Heart right ventricle (tissue), 16 donors: ENCODE measurements at regions not wholly inside any gene's neighbourhood (a gene's known extent, or its start where the extent isn't known, plus 50 kb on each side); places are given as distances from the start of the nearest gene placed in this dataset.

Experiments
- ATAC-seq, 8 donors: fragments of 200-7000 bp; cut with Tn5 transposase; one replicate each; pipeline ENCODE4 v1.9.1; 2020; ENCODE audit warnings: mild to moderate bottlenecking in 8 of 8, moderate library complexity in 8 of 8, moderate number of reproducible peaks in 1 of 8
- DNase-seq, 2 donors: peaks; one replicate each; pipeline ENCODE4 v3.0.0-alpha.2; 2020
- H3K27ac ChIP-seq, 10 donors: fragments of 200-600 bp; sonication (generic) in 2 of 10; one replicate each; pipeline versions ENCODE4 v1.5.0 to v1.8.0; 2020 to 2022; ENCODE audit warnings: mild to moderate bottlenecking in 3 of 10
- H3K27me3 ChIP-seq, 7 donors: fragments of 200-600 bp; one replicate each; pipeline ENCODE4 v1.8.0; 2021 to 2022; ENCODE audit warnings: mild to moderate bottlenecking in 2 of 7
- H3K36me3 ChIP-seq, 9 donors: fragments of 200-600 bp; sonication (generic) in 1 of 9; one replicate each; pipeline versions ENCODE4 v1.5.0 to v1.8.0; 2020 to 2022; ENCODE audit warnings: mild to moderate bottlenecking in 2 of 9
- H3K4me1 ChIP-seq, 9 donors: fragments of 200-600 bp; sonication (generic) in 1 of 9; one replicate each; pipeline versions ENCODE4 v1.5.0 to v1.8.0; 2020 to 2022; ENCODE audit warnings: mild to moderate bottlenecking in 4 of 9
- H3K4me3 ChIP-seq, 10 donors: fragments of 200-600 bp; sonication (generic) in 2 of 10; one replicate each; pipeline versions ENCODE4 v1.5.0 to v1.8.0; 2020 to 2022; ENCODE audit warnings: mild to moderate bottlenecking in 7 of 10, moderate library complexity in 2 of 10
- H3K9me3 ChIP-seq, 11 donors: fragments of 200-600 bp in 10 of 11; sonication (generic) in 2 of 11; one replicate each; pipeline versions ENCODE4 v1.5.0 to v1.8.0; 2013 to 2022; ENCODE audit warnings: mild to moderate bottlenecking in 2 of 11, control low read depth in 1 of 11, moderate library complexity in 1 of 11
- WGBS, 2 donors: extraction: QIAGEN DNeasy Blood & Tissue Kit; methylation state at CpG; one replicate each; pipeline ENCODE4 v1.1.7; 2013; ENCODE audit warnings: inconsistent platforms in 1 of 2; 5-methylcytosine and 5-hydroxymethylcytosine counted together
- intact Hi-C, 10 donors: fragments of 100-400 bp; cut with DNase I; formaldehyde crosslinking; loops; one replicate each; pipeline versions ENCODE4 v1.11.1 to v1.14.2; 2022
- TF ChIP-seq, protein P1 (sequence below), 9 donors: fragments of 200-600 bp; sonication (generic) in 2 of 9; IDR thresholded peaks; one replicate each; pipeline versions ENCODE4 v1.5.0 to v1.8.0; 2021 to 2022; ENCODE audit warnings: antibody characterized with exemption in 9 of 9, mild to moderate bottlenecking in 5 of 9, moderate library complexity in 1 of 9
- donor health status: Arrhythmogenic right ventricular cardiomyopathy.
- donor health status: ischemic (EF 13 %, LVEDD 7.1; RV severe dilation, severe dysfunction).
- donor health status: healthy with polysubstance abuse.
- donor health status: DM: no; HTN: yes; CAD: no.
- donor health status: DM: no; HTN: no; CAD: no.
- donor health status: ischemic (EF 25% LVEDD 6.9; RV normal size, moderate dysfunction).
- donor health status: ischemic (EF 25% LVEDD 5.7; RV mildly dilated, moderate dysfunction).
- donor health status: healthy.
- donor health status: DM: yes; HTN: yes; CAD: no.
- donor health status: Ischemic cardiomyopathy.
- donor health status: ischemic (EF 35%, LVEDD 5.7; RV mildly dilated, moderate dysfunction).
- donor health status: nonischemic (EF 11% LVEDD 7.7; RV severe dilation, severe dysfunction).
- donor health status: DM: yes; HTN: yes; CAD: no.
- donor health status: PGD.
- donor health status: ischemic (EF 29% LVEDD 5.4; RV normal size, mild dysfunction).
- donor health status: nonischemic (EF 23%, LVEDD 6.1; RV moderate dilation, normal function).

GRCh38 chr21:38696579-38696978, 109.2 kb upstream of the ETS2 start:
- Histone ChIP-seq H3K9me3 (no peaks in the 10 kb centered on the region), H3K4me3 (no peak overlapping the region), H3K4me1 (no peaks in the 10 kb centered on the region), H3K36me3 (no peaks in the 10 kb centered on the region), H3K27me3 (peaks cover 0 to 42% (median 0%) of the 10 kb centered on the region in 7 donors), H3K27ac (no peak overlapping the region)
- DNase-seq (no peak), ATAC-seq (no peak)
- intact Hi-C loops, result no loop called here
- 80 to 93% methylated on average over 3 of the region's 3 CpGs for WGBS, 2 donors
- TF ChIP-seq, protein P1, sequence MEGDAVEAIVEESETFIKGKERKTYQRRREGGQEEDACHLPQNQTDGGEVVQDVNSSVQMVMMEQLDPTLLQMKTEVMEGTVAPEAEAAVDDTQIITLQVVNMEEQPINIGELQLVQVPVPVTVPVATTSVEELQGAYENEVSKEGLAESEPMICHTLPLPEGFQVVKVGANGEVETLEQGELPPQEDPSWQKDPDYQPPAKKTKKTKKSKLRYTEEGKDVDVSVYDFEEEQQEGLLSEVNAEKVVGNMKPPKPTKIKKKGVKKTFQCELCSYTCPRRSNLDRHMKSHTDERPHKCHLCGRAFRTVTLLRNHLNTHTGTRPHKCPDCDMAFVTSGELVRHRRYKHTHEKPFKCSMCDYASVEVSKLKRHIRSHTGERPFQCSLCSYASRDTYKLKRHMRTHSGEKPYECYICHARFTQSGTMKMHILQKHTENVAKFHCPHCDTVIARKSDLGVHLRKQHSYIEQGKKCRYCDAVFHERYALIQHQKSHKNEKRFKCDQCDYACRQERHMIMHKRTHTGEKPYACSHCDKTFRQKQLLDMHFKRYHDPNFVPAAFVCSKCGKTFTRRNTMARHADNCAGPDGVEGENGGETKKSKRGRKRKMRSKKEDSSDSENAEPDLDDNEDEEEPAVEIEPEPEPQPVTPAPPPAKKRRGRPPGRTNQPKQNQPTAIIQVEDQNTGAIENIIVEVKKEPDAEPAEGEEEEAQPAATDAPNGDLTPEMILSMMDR (IDR thresholded peaks at IDR 0.05), result no peak

DNA sequence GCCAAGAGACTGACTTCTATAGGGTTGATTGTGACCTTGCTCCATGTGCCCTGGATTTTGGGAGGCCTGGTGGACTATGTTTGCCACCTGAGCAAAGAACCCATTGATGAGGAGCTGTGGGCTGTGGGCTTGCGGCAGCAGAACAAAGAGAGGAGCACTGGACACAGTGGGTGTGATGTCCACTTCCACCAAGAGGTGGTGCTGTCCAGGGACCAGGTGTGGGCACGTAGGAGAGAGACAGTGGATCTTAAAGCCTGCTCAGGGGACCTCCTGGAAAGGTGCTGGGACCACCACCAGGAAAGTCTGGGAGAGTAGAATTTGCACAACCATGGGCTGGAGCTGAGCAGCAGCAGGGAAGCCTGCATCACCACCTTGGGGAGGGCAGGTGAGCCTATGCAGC, 106.7 kb upstream of the ETS2 start:
- TF ChIP-seq, protein P1 (IDR thresholded peaks at IDR 0.05), result peak in 2 of 9 donors; percentile 19 to 21
- 79 to 83% methylated on average over 2 of the region's 2 CpGs for WGBS, 2 donors
- intact Hi-C loops, result no loop called here
- Histone ChIP-seq H3K27ac (no peak overlapping the region), H3K9me3 (no peaks in the 10 kb centered on the region), H3K4me1 (peaks cover 0 to 5% (median 0%) of the 10 kb centered on the region in 9 donors), H3K27me3 (peaks cover 0 to 35% (median 0%) of the 10 kb centered on the region in 7 donors), H3K36me3 (no peaks in the 10 kb centered on the region), H3K4me3 (no peak overlapping the region)
- ATAC-seq (no peak), DNase-seq (no peak)

DNA sequence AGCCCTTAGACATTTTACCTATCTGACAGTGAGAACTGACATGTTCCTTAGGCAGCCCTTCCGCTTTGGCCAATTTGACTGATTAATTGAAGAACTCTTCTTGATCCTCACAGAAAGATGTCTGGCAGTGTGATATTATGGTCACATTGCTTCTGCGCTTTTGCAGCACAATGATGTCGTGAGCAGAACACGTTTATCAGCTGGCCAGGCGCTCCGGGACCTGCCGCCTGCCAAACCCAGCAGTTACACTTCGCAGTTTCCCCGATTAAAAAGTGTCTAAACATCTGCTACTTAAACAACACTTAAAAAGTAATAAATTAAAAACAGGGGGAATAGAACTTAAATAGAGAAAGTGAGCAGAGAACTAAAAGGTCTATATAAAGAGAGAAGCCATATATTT, 103.5 kb upstream of the ETS2 start:
- Histone ChIP-seq H3K27ac (no peak overlapping the region), H3K4me1 (peaks cover 0 to 5% (median 0%) of the 10 kb centered on the region in 9 donors), H3K36me3 (no peaks in the 10 kb centered on the region), H3K9me3 (no peaks in the 10 kb centered on the region), H3K4me3 (peak overlapping the region in 2 of 10 donors; percentile 1 to 13), H3K27me3 (peaks cover 0 to 50% (median 0%) of the 10 kb centered on the region in 7 donors)
- intact Hi-C loops, result loop anchor here in 1 of 10 donors (5.0 kb wide), 1 partner anchor 195 kb away; no protein-coding TSS in a partner anchor
- TF ChIP-seq, protein P1 (IDR thresholded peaks at IDR 0.05), result no peak
- WGBS, 2 donors, result 40 to 42% methylated on average over 9 of the region's 9 CpGs
- DNase-seq (peak in 1 of 2 donors; percentile 22), ATAC-seq (peak in 2 of 8 donors; percentile 21 to 35)

DNA sequence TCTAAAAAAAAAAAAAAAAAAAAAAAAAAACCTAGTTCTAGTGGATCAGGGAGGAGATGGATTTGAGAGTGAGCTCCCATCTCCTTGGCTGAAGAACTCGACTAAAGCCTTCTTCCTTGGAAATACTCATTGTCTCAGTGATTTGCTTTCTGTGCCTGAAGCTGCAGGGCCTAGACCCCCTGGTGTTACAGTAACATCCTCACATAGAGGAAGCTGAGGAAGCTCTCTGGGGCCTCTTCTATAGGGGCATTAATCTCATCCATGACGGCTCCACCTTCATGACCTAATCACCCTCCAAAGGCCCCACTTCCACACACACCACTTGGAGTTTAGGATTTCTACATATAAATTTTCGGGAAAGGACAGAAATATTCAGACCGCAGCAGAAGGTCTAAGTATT, 95.9 kb upstream of the ETS2 start:
- peaks cover 0 to 14% (median 0%) of the 10 kb centered on the region in 7 donors for H3K27me3 ChIP-seq
- DNase-seq (no peak), ATAC-seq (no peak)
- no peak overlapping the region for H3K27ac ChIP-seq
- H3K4me1 ChIP-seq, result no peaks in the 10 kb centered on the region
- intact Hi-C loops, result loop anchor here in 6 of 10 donors (5.0 to 10.0 kb wide), 3 partner anchors 175 to 205 kb away; no protein-coding TSS in a partner anchor
- H3K9me3 ChIP-seq, result no peaks in the 10 kb centered on the region
- 88 to 89% methylated on average over 4 of the region's 4 CpGs for WGBS, 2 donors
- no peaks in the 10 kb centered on the region for H3K36me3 ChIP-seq
- TF ChIP-seq, protein P1 (IDR thresholded peaks at IDR 0.05), result no peak
- no peak overlapping the region for H3K4me3 ChIP-seq
